ENCODE measurements at regions not wholly inside any gene's neighbourhood (a gene's known extent, or its start where the extent isn't known, plus 50 kb on each side); places are given as distances from the start of the nearest gene placed in this dataset.

DNA sequence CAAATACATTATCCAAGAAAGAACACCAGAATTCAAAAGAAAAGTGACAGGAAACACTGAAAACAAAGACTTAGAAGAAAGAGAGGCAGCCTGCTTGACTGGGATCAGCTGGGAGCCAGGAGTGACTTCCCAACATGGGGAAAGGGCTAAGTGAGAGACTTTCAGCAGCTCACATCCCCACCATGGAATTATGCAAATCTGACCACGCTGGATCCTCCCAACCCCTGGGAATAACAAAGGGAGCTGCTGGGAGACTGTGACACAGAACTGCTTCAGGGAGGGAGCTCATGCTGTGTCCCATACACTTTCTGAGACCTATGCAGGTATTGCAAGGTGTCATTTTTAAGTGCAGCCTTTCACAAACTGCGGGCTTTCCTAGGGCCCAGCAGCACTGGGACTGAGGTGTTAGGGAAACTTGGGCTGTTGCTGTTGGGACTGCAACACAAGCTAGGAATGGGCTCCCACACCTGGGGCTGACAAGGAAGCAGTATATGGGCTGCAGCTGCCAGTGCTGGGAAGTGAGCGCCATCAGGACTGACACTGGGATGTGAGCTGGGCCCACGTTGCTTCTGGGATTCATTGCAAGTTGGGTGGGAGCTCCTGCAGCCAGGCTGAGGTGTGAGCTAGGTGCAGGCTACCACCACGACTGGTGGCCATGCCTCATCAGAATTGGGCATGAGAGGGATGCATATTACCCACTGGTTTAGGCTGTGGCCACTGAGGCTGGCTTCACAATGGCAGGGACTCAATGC is 139.1 kb downstream of the KDR start:
- Mint-ChIP-seq H3K4me3 (no peak overlapping the region), H3K9me3 (ENCODE audit: insufficient read depth) (peaks cover 9% of the 10 kb centered on the region), H3K27me3 (no peaks in the 10 kb centered on the region), H3K4me1 (no peaks in the 10 kb centered on the region), H3K27ac (no peak overlapping the region)
- no peaks in the 10 kb centered on the region for H3K36me3 ChIP-seq (replicated peaks in 1 of 2; ENCODE audit: control extremely low read depth in 1 of 2, control insufficient read depth in 1 of 2, extremely low read depth in 1 of 2, insufficient read depth in 2 of 2, low read length in 1 of 2)
- H3K4me3 ChIP-seq (ENCODE audit: control extremely low read depth in 1 of 5, extremely low read depth in 1 of 5, insufficient read depth in 1 of 5, low read depth in 2 of 5, low read length in 4 of 5) = no peak overlapping the region
- DNase-seq = no peak
- H3K27ac ChIP-seq (ENCODE audit: low read length in 2 of 2) = no peak overlapping the region
- no peaks in the 10 kb centered on the region for H3K4me1 ChIP-seq (ENCODE audit: control insufficient read depth in 2 of 2, insufficient read depth in 2 of 2, low read length in 2 of 2)
- CTCF ChIA-PET = no interaction called here
- POLR2A ChIA-PET = interaction anchor here (0.6 kb wide), 1 partner anchor 618 kb away, joined by 3 read pairs; no protein-coding TSS in a partner anchor
- H2AFZ ChIP-seq (ENCODE audit: insufficient read depth, low read depth, low read length, poor library complexity, severe bottlenecking) = no peak overlapping the region
- H4K20me1 ChIP-seq (ENCODE audit: control insufficient read depth, insufficient read depth, low read length, poor library complexity, severe bottlenecking) = no peaks in the 10 kb centered on the region
- H3K9ac ChIP-seq (ENCODE audit: low read length) = no peak overlapping the region
- TF ChIP-seq EZH2 (IDR thresholded peaks at IDR 0.05; ENCODE audit: borderline replicate concordance, insufficient read depth, low read depth, low read length, poor library complexity, severe bottlenecking) = no peak
- TF ChIP-seq, protein P1, sequence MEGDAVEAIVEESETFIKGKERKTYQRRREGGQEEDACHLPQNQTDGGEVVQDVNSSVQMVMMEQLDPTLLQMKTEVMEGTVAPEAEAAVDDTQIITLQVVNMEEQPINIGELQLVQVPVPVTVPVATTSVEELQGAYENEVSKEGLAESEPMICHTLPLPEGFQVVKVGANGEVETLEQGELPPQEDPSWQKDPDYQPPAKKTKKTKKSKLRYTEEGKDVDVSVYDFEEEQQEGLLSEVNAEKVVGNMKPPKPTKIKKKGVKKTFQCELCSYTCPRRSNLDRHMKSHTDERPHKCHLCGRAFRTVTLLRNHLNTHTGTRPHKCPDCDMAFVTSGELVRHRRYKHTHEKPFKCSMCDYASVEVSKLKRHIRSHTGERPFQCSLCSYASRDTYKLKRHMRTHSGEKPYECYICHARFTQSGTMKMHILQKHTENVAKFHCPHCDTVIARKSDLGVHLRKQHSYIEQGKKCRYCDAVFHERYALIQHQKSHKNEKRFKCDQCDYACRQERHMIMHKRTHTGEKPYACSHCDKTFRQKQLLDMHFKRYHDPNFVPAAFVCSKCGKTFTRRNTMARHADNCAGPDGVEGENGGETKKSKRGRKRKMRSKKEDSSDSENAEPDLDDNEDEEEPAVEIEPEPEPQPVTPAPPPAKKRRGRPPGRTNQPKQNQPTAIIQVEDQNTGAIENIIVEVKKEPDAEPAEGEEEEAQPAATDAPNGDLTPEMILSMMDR (IDR thresholded peaks at IDR 0.05) = no peak
- H3K27me3 ChIP-seq (replicated peaks in 1 of 4; ENCODE audit: control extremely low read depth in 1 of 4, control insufficient read depth in 3 of 4, insufficient read depth in 4 of 4, low read length in 3 of 4) = no peaks in the 10 kb centered on the region
- intact Hi-C loops (cut with micrococcal nuclease) = no loop called here
- peaks cover 4 to 19% (median 15%) of the 10 kb centered on the region in 3 donors for H3K9me3 ChIP-seq (ENCODE audit: control extremely low read depth in 1 of 3, control insufficient read depth in 2 of 3, insufficient read depth in 1 of 3, low read length in 2 of 3)
- H3K4me2 ChIP-seq (replicated peaks; ENCODE audit: low read depth, low read length, poor library complexity, severe bottlenecking) = no peak overlapping the region
- no peak for ATAC-seq (ENCODE audit: low read depth)
- WGBS (ENCODE audit: insufficient coverage) = 90% methylated on average over 5 of the region's 5 CpGs
- H3K79me2 ChIP-seq (ENCODE audit: control insufficient read depth, insufficient read depth, low read length) = no peaks in the 10 kb centered on the region

- H3K4me1 ChIP-seq (ENCODE audit: control insufficient read depth in 2 of 2, insufficient read depth in 2 of 2, low read length in 2 of 2) = no peaks in the 10 kb centered on the region
- intact Hi-C loops (cut with micrococcal nuclease) = no loop called here
- H3K79me2 ChIP-seq (ENCODE audit: control insufficient read depth, insufficient read depth, low read length) = no peaks in the 10 kb centered on the region
- H3K27me3 Mint-ChIP-seq = peaks cover 11% of the 10 kb centered on the region
- H3K4me3 Mint-ChIP-seq = no peak overlapping the region
- WGBS (ENCODE audit: insufficient coverage) = 96% methylated on average over 3 of the region's 4 CpGs
- no peak for TF ChIP-seq EZH2 (IDR thresholded peaks at IDR 0.05; ENCODE audit: borderline replicate concordance, insufficient read depth, low read depth, low read length, poor library complexity, severe bottlenecking)
- TF ChIP-seq, protein P1 (IDR thresholded peaks at IDR 0.05) = no peak
- no peaks in the 10 kb centered on the region for H3K36me3 ChIP-seq (replicated peaks in 1 of 2; ENCODE audit: control extremely low read depth in 1 of 2, control insufficient read depth in 1 of 2, extremely low read depth in 1 of 2, insufficient read depth in 2 of 2, low read length in 1 of 2)
- H3K27me3 ChIP-seq (replicated peaks in 1 of 4; ENCODE audit: control extremely low read depth in 1 of 4, control insufficient read depth in 3 of 4, insufficient read depth in 4 of 4, low read length in 3 of 4) = peaks cover 0 to 2% (median 0%) of the 10 kb centered on the region in 4 experiments
- H3K4me2 ChIP-seq (replicated peaks; ENCODE audit: low read depth, low read length, poor library complexity, severe bottlenecking) = no peak overlapping the region
- no peaks in the 10 kb centered on the region for H3K9me3 Mint-ChIP-seq (ENCODE audit: insufficient read depth)
- no peaks in the 10 kb centered on the region for H3K4me1 Mint-ChIP-seq
- H3K4me3 ChIP-seq (ENCODE audit: control extremely low read depth in 1 of 5, extremely low read depth in 1 of 5, insufficient read depth in 1 of 5, low read depth in 2 of 5, low read length in 4 of 5) = no peak overlapping the region
- no peak overlapping the region for H3K9ac ChIP-seq (ENCODE audit: low read length)
- DNase-seq = no peak
- H4K20me1 ChIP-seq (ENCODE audit: control insufficient read depth, insufficient read depth, low read length, poor library complexity, severe bottlenecking) = no peaks in the 10 kb centered on the region
- no peaks in the 10 kb centered on the region for H3K9me3 ChIP-seq (ENCODE audit: control extremely low read depth in 1 of 3, control insufficient read depth in 2 of 3, insufficient read depth in 1 of 3, low read length in 2 of 3)
- ATAC-seq (ENCODE audit: low read depth) = no peak
- ChIA-PET POLR2A (no interaction called here), CTCF (no interaction called here)
- no peak overlapping the region for H3K27ac Mint-ChIP-seq
- no peak overlapping the region for H2AFZ ChIP-seq (ENCODE audit: insufficient read depth, low read depth, low read length, poor library complexity, severe bottlenecking)
- no peak overlapping the region for H3K27ac ChIP-seq (ENCODE audit: low read length in 2 of 2)
Observed at GRCh38 chr4:54976682-54977081, 148.7 kb downstream of the KDR start.

Measured in B cell (primary cell).